PC-9 (cell line): ENCODE measurements at regions not wholly inside any gene's neighbourhood (a gene's known extent, or its start where the extent isn't known, plus 50 kb on each side); places are given as distances from the start of the nearest gene placed in this dataset.

Experiments used
- BruUV-seq: library from RNA; stranded (reverse); fragments of 400-500 nt; replicated peaks from 2 replicates; lab custom pipeline; 2021; lab: Mats Ljungman, UMichigan
- CTCF ChIA-PET: fragments of 300-600 bp; sonication (Branson Sonifier 250); formaldehyde crosslinking; loops from one replicate; lab custom pipeline; 2022; ENCODE audit warnings: antibody characterized with exemption; lab: Charles Lee
- POLR2A ChIA-PET: fragments of 300-600 bp; sonication (Branson Sonifier 250); formaldehyde crosslinking; loops from one replicate; lab custom pipeline; 2022; ENCODE audit warnings: antibody characterized with exemption; ENCODE audit not compliant: unreplicated experiment; lab: Charles Lee
- DNase-seq, 2 experiments: peaks; one replicate each; pipeline versions ENCODE4 v3.0.0 to v3.0.0-alpha.2; 2015 to 2022; ENCODE audit warnings: mixed read lengths in 1 of 2
- H2AFZ ChIP-seq: fragments of 200-600 bp; sonication (generic); 2 replicates; pipeline ENCODE4 v1.8.1; 2017; ENCODE audit warnings: antibody characterized with exemption
- H3F3A ChIP-seq: fragments of 200-600 bp; sonication (generic); 2 replicates; pipeline ENCODE4 v1.8.1; 2017; ENCODE audit warnings: antibody characterized with exemption, mild to moderate bottlenecking, low read depth; ENCODE audit not compliant: insufficient read depth
- H3K27ac ChIP-seq: fragments of 200-600 bp; sonication (generic); 2 replicates; pipeline ENCODE4 v1.6.1; 2016; ENCODE audit warnings: mixed run types
- H3K27me3 ChIP-seq: fragments of 200-600 bp; sonication (generic); 2 replicates; pipeline ENCODE4 v1.6.1; 2016; ENCODE audit warnings: low read depth, mixed run types; ENCODE audit not compliant: insufficient read depth
- H3K36me3 ChIP-seq: fragments of 200-600 bp; sonication (generic); 2 replicates; pipeline ENCODE4 v1.6.1; 2016; ENCODE audit warnings: low read depth, mixed run types
- H3K4me1 ChIP-seq: fragments of 200-600 bp; sonication (generic); replicated peaks from 2 replicates; pipeline ENCODE4 v1.6.1; 2016; ENCODE audit warnings: mixed run types; ENCODE audit not compliant: insufficient read depth
- H3K4me2 ChIP-seq: fragments of 200-600 bp; sonication (generic); 2 replicates; pipeline ENCODE4 v1.6.1; 2017; ENCODE audit warnings: mixed run types
- H3K4me3 ChIP-seq: fragments of 200-600 bp; sonication (generic); 2 replicates; pipeline ENCODE4 v1.6.1; 2016; ENCODE audit warnings: mixed run types
- H3K79me2 ChIP-seq: fragments of 200-600 bp; sonication (generic); 2 replicates; pipeline ENCODE4 v1.6.1; 2017; ENCODE audit warnings: low read depth, mixed run types
- H3K9me2 ChIP-seq: fragments of 200-600 bp; sonication (generic); 2 replicates; pipeline ENCODE4 v1.8.1; 2017; ENCODE audit warnings: mild to moderate bottlenecking; ENCODE audit not compliant: insufficient read depth
- H3K9me3 ChIP-seq: fragments of 200-600 bp; sonication (generic); 2 replicates; pipeline ENCODE4 v1.8.1; 2016; ENCODE audit warnings: low read depth; ENCODE audit not compliant: insufficient read depth
- H4K20me1 ChIP-seq: fragments of 200-600 bp; sonication (generic); 2 replicates; pipeline ENCODE4 v1.8.1; 2017; ENCODE audit not compliant: insufficient read depth
- EZH2 ChIP-seq: fragments of 200-600 bp; sonication (generic); IDR thresholded peaks from 2 replicates; pipeline ENCODE4 v1.8.0; 2017; ENCODE audit warnings: antibody characterized with exemption, low read depth
- intact Hi-C: fragments of 100-400 bp; cut with micrococcal nuclease; formaldehyde crosslinking; loops from one replicate; pipeline ENCODE4 v1.10.0; 2022; ENCODE audit not compliant: unreplicated experiment
- TF ChIP-seq, protein P1 (sequence below): fragments of 200-600 bp; sonication (generic); conservative IDR thresholded peaks from 2 replicates; pipeline ENCODE4 v1.6.1; 2017; ENCODE audit warnings: mixed run types, antibody characterized with exemption, mild to moderate bottlenecking, moderate library complexity

GRCh38 chr3:110291886-110292501 lies 779.6 kb upstream of the NECTIN3 start:
- no peaks in the 10 kb centered on the region for H3K36me3 ChIP-seq
- intact Hi-C loops = no loop called here
- no peak for DNase-seq
- ChIA-PET POLR2A (no interaction called here), CTCF (no interaction called here)
- H3K4me1 ChIP-seq = no peaks in the 10 kb centered on the region
- H2AFZ ChIP-seq = no peak overlapping the region
- H3K4me3 ChIP-seq = no peak overlapping the region
- no peaks in the 10 kb centered on the region for H3K79me2 ChIP-seq
- no peaks in the 10 kb centered on the region for H3K9me2 ChIP-seq
- H3K4me2 ChIP-seq = no peak overlapping the region
- no TSS peak for BruUV-seq
- no peaks in the 10 kb centered on the region for H3K27me3 ChIP-seq
- TF ChIP-seq, protein P1, sequence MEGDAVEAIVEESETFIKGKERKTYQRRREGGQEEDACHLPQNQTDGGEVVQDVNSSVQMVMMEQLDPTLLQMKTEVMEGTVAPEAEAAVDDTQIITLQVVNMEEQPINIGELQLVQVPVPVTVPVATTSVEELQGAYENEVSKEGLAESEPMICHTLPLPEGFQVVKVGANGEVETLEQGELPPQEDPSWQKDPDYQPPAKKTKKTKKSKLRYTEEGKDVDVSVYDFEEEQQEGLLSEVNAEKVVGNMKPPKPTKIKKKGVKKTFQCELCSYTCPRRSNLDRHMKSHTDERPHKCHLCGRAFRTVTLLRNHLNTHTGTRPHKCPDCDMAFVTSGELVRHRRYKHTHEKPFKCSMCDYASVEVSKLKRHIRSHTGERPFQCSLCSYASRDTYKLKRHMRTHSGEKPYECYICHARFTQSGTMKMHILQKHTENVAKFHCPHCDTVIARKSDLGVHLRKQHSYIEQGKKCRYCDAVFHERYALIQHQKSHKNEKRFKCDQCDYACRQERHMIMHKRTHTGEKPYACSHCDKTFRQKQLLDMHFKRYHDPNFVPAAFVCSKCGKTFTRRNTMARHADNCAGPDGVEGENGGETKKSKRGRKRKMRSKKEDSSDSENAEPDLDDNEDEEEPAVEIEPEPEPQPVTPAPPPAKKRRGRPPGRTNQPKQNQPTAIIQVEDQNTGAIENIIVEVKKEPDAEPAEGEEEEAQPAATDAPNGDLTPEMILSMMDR = no peak
- no peak for TF ChIP-seq EZH2
- no peak overlapping the region for H3K27ac ChIP-seq
- no peaks in the 10 kb centered on the region for H3F3A ChIP-seq
- H3K9me3 ChIP-seq = no peaks in the 10 kb centered on the region
- H4K20me1 ChIP-seq = no peaks in the 10 kb centered on the region

- Histone ChIP-seq H3K27ac (no peak overlapping the region), H3K79me2 (no peaks in the 10 kb centered on the region), H3K36me3 (no peaks in the 10 kb centered on the region), H3K9me3 (no peaks in the 10 kb centered on the region), H3K4me3 (no peak overlapping the region), H4K20me1 (no peaks in the 10 kb centered on the region), H3K4me1 (no peaks in the 10 kb centered on the region), H3F3A (no peaks in the 10 kb centered on the region), H2AFZ (no peak overlapping the region), H3K4me2 (no peak overlapping the region), H3K9me2 (no peaks in the 10 kb centered on the region), H3K27me3 (no peaks in the 10 kb centered on the region)
- ChIA-PET POLR2A (no interaction called here), CTCF (no interaction called here)
- intact Hi-C loops = no loop called here
- TF ChIP-seq, protein P1 = no peak
- TF ChIP-seq EZH2 = no peak
- BruUV-seq = no TSS peak
- no peak for DNase-seq
Measured at GRCh38 chr3:110293660-110294059, 778.0 kb upstream of the NECTIN3 start.

DNA sequence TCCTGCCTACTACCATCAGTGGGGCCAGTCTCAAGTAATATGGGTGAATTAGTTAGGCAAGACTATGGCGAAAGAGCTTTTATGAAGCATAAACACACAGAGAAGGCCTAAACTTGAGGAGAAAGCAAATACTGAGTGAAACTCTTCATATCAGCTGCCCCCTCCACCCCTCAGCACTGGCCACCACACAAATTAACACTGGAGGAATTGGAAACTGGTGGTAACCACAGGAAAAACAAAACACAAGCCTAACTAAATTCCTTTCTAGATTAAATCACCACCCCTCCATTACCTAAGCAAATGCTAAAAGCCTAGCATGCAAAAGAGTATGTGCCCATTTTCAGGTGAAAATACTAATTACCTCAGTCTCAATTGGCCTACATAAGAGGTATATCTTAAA lies 774.7 kb upstream of the NECTIN3 start:
- no peak overlapping the region for H2AFZ ChIP-seq

More for the DNA sequence above, 774.7 kb upstream of the NECTIN3 start:
- no TSS peak for BruUV-seq
- H3K79me2 ChIP-seq = no peaks in the 10 kb centered on the region
- POLR2A ChIA-PET = no interaction called here
- CTCF ChIA-PET = no interaction called here
- H3K36me3 ChIP-seq = no peaks in the 10 kb centered on the region
- no peak overlapping the region for H3K27ac ChIP-seq
- no peaks in the 10 kb centered on the region for H3K9me3 ChIP-seq
- no peaks in the 10 kb centered on the region for H3F3A ChIP-seq
- no peaks in the 10 kb centered on the region for H3K4me1 ChIP-seq
- no peak overlapping the region for H3K4me2 ChIP-seq
- H4K20me1 ChIP-seq = no peaks in the 10 kb centered on the region
- no peak for DNase-seq
- TF ChIP-seq EZH2 = no peak
- TF ChIP-seq, protein P1 = no peak
- no peaks in the 10 kb centered on the region for H3K9me2 ChIP-seq
- no peaks in the 10 kb centered on the region for H3K27me3 ChIP-seq
- intact Hi-C loops = no loop called here
- no peak overlapping the region for H3K4me3 ChIP-seq
